GM12878 (cell line): ENCODE measurements at regions not wholly inside any gene's neighbourhood (a gene's known extent, or its start where the extent isn't known, plus 50 kb on each side); places are given as distances from the start of the nearest gene placed in this dataset.

Experiments used
- ATAC-seq: fragments of 200-7000 bp; cut with Tn5 transposase; 3 replicates; pipeline ENCODE4 v1.9.1; 2020; ENCODE audit warnings: mild to moderate bottlenecking, moderate library complexity
- BruUV-seq: library from RNA; stranded (reverse); fragments of 400-500 nt; replicated peaks from 2 replicates; lab custom pipeline; 2021; lab: Mats Ljungman, UMichigan
- CTCF ChIA-PET: fragments of 300-600 bp; sonication (Branson Sonifier 250); formaldehyde crosslinking; extraction: SDS; loops from one replicate; lab custom pipeline; 2021; ENCODE audit warnings: inconsistent platforms; lab: Yijun Ruan, JAX
- POLR2A ChIA-PET: fragments of 350-600 bp; formaldehyde crosslinking; extraction: SDS; loops from one replicate; lab custom pipeline; 2021; ENCODE audit warnings: inconsistent platforms; lab: Charles Lee
- RAD21 ChIA-PET: fragments of 300-600 bp; sonication (Branson Sonifier 250); formaldehyde crosslinking; loops from one replicate; lab custom pipeline; 2023; ENCODE audit warnings: antibody characterized with exemption; ENCODE audit not compliant: unreplicated experiment; lab: Charles Lee
- SMC1A ChIA-PET: fragments of 300-600 bp; sonication (Branson Sonifier 250); formaldehyde crosslinking; loops from one replicate; lab custom pipeline; 2023; ENCODE audit not compliant: unreplicated experiment, uncharacterized antibody; lab: Charles Lee
- DNase-seq: peaks from one replicate; pipeline ENCODE4 v3.0.0-alpha.2; 2011; ENCODE audit warnings: low read depth, low spot score
- FAIRE-seq: peaks from 3 replicates; lab custom pipeline; 2011; peaks lifted over from hg19 to GRCh38; lab: Jason Lieb, UNC
- H2AFZ ChIP-seq: 2 replicates; pipeline ENCODE4 v1.6.0; 2011; ENCODE audit warnings: low read depth, low read length, control low read depth; ENCODE audit not compliant: control insufficient read depth
- H3K27ac ChIP-seq: 2 replicates; pipeline ENCODE4 v1.5.1; 2011; ENCODE audit warnings: control low read depth; ENCODE audit not compliant: control insufficient read depth, insufficient read depth
- H3K27me3 ChIP-seq, 2 experiments: replicated peaks in 1 of 2; 2 replicates each; pipeline versions ENCODE4 v1.6.0 to v1.6.1; 2011; ENCODE audit warnings: low read length in 1 of 2; ENCODE audit not compliant: control insufficient read depth in 2 of 2, insufficient read depth in 2 of 2
- H3K36me3 ChIP-seq, 2 experiments: 2 replicates each; pipeline ENCODE4 v1.5.1; 2011; ENCODE audit warnings: low read length in 1 of 2; ENCODE audit not compliant: control insufficient read depth in 2 of 2, insufficient read depth in 2 of 2
- H3K4me1 ChIP-seq: 2 replicates; pipeline ENCODE4 v1.6.1; 2011; ENCODE audit warnings: mild to moderate bottlenecking, low read length, moderate library complexity, mixed read lengths; ENCODE audit not compliant: control insufficient read depth, insufficient read depth
- H3K4me2 ChIP-seq: 2 replicates; pipeline ENCODE4 v1.6.0; 2011; ENCODE audit warnings: control low read depth; ENCODE audit not compliant: control insufficient read depth, insufficient read depth
- H3K4me3 ChIP-seq: fragments of 200-600 bp; sonication (generic); 2 replicates; pipeline ENCODE4 v1.5.1; 2016
- H3K79me2 ChIP-seq: 2 replicates; pipeline ENCODE4 v1.6.0; 2011; ENCODE audit warnings: low read length; ENCODE audit not compliant: control insufficient read depth, insufficient read depth
- H3K9ac ChIP-seq: 2 replicates; pipeline ENCODE4 v1.8.0; 2011; ENCODE audit warnings: low read length, control low read depth, mixed read lengths; ENCODE audit not compliant: control insufficient read depth, insufficient read depth
- H3K9me3 ChIP-seq: replicated peaks from 3 replicates; pipeline ENCODE4 v1.5.1; 2011; ENCODE audit warnings: mild to moderate bottlenecking, low read length; ENCODE audit not compliant: control insufficient read depth, insufficient read depth
- H4K20me1 ChIP-seq: 2 replicates; pipeline ENCODE4 v1.6.0; 2011; ENCODE audit not compliant: control insufficient read depth, insufficient read depth
- ASH2L ChIP-seq: fragments of 300-600, 200-600 bp; sonication (generic); IDR thresholded peaks from 2 replicates; pipeline ENCODE4 v1.6.1; 2017; ENCODE audit warnings: low read depth, mild to moderate bottlenecking, borderline replicate concordance
- CBFB ChIP-seq: IDR thresholded peaks from 2 replicates; pipeline ENCODE4 v1.6.1; 2016; ENCODE audit warnings: antibody characterized with exemption, low read depth
- CBX3 ChIP-seq: fragments of 200-600 bp; sonication (generic); IDR thresholded peaks from 2 replicates; pipeline ENCODE4 v1.6.1; 2016; ENCODE audit warnings: low read depth, borderline replicate concordance
- CUX1 ChIP-seq: IDR thresholded peaks from 2 replicates; pipeline ENCODE4 v1.6.1; 2012; ENCODE audit warnings: improper control_type of control experiment, low read depth, low read length; ENCODE audit not compliant: insufficient replicate concordance
- E2F4 ChIP-seq: IDR thresholded peaks from 2 replicates; pipeline ENCODE4 v1.6.1; 2012; ENCODE audit warnings: low read depth, low read length, improper control_type of control experiment
- GABPA ChIP-seq: IDR thresholded peaks from 2 replicates; pipeline ENCODE4 v1.6.1; 2014; ENCODE audit warnings: antibody characterized with exemption, low read depth, mild to moderate bottlenecking, inconsistent platforms
- JUND ChIP-seq: IDR thresholded peaks from 2 replicates; pipeline ENCODE4 v1.6.1; 2012; ENCODE audit warnings: low read depth, mild to moderate bottlenecking, low read length, improper control_type of control experiment, moderate library complexity
- KAT2A ChIP-seq: conservative IDR thresholded peaks from 2 replicates; pipeline ENCODE4 v1.6.1; 2011; ENCODE audit warnings: low read depth, low read length; ENCODE audit not compliant: control insufficient read depth
- NBN ChIP-seq: fragments of 450-650 bp; IDR thresholded peaks from 2 replicates; pipeline ENCODE4 v1.6.1; 2016
- NFYA ChIP-seq: IDR thresholded peaks from 2 replicates; pipeline ENCODE4 v1.6.1; 2011; ENCODE audit warnings: low read depth, mild to moderate bottlenecking, low read length, improper control_type of control experiment, borderline replicate concordance
- RAD51 ChIP-seq: fragments of 450-650 bp; IDR thresholded peaks from 2 replicates; pipeline ENCODE4 v1.6.1; 2016; ENCODE audit warnings: moderate library complexity, mild to moderate bottlenecking, inconsistent platforms
- WRNIP1 ChIP-seq: IDR thresholded peaks from 2 replicates; pipeline ENCODE4 v1.6.1; 2011; ENCODE audit warnings: low read depth, low read length, improper control_type of control experiment, borderline replicate concordance
- WGBS: methylation state at CpG from one replicate; pipeline ENCODE4 v1.1.6; 2016; ENCODE audit warnings: low lambda C conversion rate; ENCODE audit not compliant: insufficient replicate concordance, insufficient coverage; ENCODE audit errors: missing lambda C conversion rate; 5-methylcytosine and 5-hydroxymethylcytosine counted together
- in situ Hi-C: fragments of 300-500 bp; cut with MboI; formaldehyde crosslinking; loops from 9 replicates; pipeline ENCODE4 v1.14.3; 2018; ENCODE audit warnings: mixed read lengths
- intact Hi-C: fragments of 100-400 bp; cut with micrococcal nuclease; formaldehyde crosslinking; loops from one replicate; pipeline ENCODE4 v1.14.2; 2022; ENCODE audit not compliant: unreplicated experiment

- TF ChIP-seq GABPA, result no peak
- TF ChIP-seq, all 136 proteins: peak for 0
Measured at GRCh38 chr7:43041105-43041504, 71.3 kb upstream of the HECW1 start (continued).

- intact Hi-C loops (no loop called here), in situ Hi-C loops (no loop called here)
- ATAC-seq (no peak), DNase-seq (no peak), FAIRE-seq (no peak)
- H4K20me1 ChIP-seq, result no peaks in the 10 kb centered on the region
- H3K79me2 ChIP-seq, result no peaks in the 10 kb centered on the region
- no peaks in the 10 kb centered on the region for H3K36me3 ChIP-seq
- ChIA-PET CTCF (no interaction called here), SMC1A (interaction anchor here (1.1 to 2.3 kb wide), 2 partner anchors 14 to 66 kb away, joined by 4 to 9 read pairs; no protein-coding TSS in a partner anchor), RAD21 (no interaction called here), POLR2A (no interaction called here)
- no peak overlapping the region for H3K27ac ChIP-seq
- no peaks in the 10 kb centered on the region for H3K9me3 ChIP-seq
- H3K4me3 ChIP-seq, result no peak overlapping the region
- TF ChIP-seq E2F4, result no peak
- H3K4me2 ChIP-seq, result no peak overlapping the region
- no peak overlapping the region for H2AFZ ChIP-seq
- H3K27me3 ChIP-seq, result no peaks in the 10 kb centered on the region
- no peak overlapping the region for H3K9ac ChIP-seq
- H3K4me1 ChIP-seq, result no peaks in the 10 kb centered on the region
- BruUV-seq, result no TSS peak
Measured at GRCh38 chr7:43041724-43042123, 70.7 kb upstream of the HECW1 start.

GRCh38 chr7:43042302-43042701 lies 70.1 kb upstream of the HECW1 start:
- Histone ChIP-seq H3K9me3 (no peaks in the 10 kb centered on the region), H3K4me3 (no peak overlapping the region), H3K4me1 (no peaks in the 10 kb centered on the region), H4K20me1 (no peaks in the 10 kb centered on the region), H3K36me3 (no peaks in the 10 kb centered on the region), H2AFZ (no peak overlapping the region), H3K27ac (no peak overlapping the region), H3K4me2 (no peak overlapping the region), H3K9ac (no peak overlapping the region), H3K27me3 (no peaks in the 10 kb centered on the region), H3K79me2 (no peaks in the 10 kb centered on the region)
- ChIA-PET SMC1A (interaction anchor here (2.3 kb wide), 1 partner anchor 13 kb away, joined by 9 read pairs; no protein-coding TSS in a partner anchor), POLR2A (no interaction called here), RAD21 (no interaction called here), CTCF (no interaction called here)
- ATAC-seq (no peak), FAIRE-seq (no peak), DNase-seq (no peak)
- no TSS peak for BruUV-seq
- intact Hi-C loops, result no loop called here
- WGBS, result 93% methylated on average over 3 of the region's 3 CpGs
- in situ Hi-C loops, result no loop called here
- TF ChIP-seq KAT2A (no peak), JUND (no peak), ASH2L (no peak), CBFB (no peak), CUX1 (no peak), NBN (no peak), WRNIP1 (no peak), NFYA (no peak), RAD51 (no peak), CBX3 (no peak)
